Activated CD8-positive, alpha-beta memory T cell treated with anti-CD3 and anti-CD28 coated beads, Interleukin-2, amount 50 U/mL, for 48 hours (primary cell): ENCODE measurements at regions not wholly inside any gene's neighbourhood (a gene's known extent, or its start where the extent isn't known, plus 50 kb on each side); places are given as distances from the start of the nearest gene placed in this dataset.

ENCODE experiments used
- DNase-seq: peaks from one replicate; pipeline ENCODE4 v3.0.0-alpha.2; 2020

GRCh38 chr1:81242103-81242502 lies 558.6 kb upstream of the ADGRL2 start:
- DNase-seq: no peak

DNA sequence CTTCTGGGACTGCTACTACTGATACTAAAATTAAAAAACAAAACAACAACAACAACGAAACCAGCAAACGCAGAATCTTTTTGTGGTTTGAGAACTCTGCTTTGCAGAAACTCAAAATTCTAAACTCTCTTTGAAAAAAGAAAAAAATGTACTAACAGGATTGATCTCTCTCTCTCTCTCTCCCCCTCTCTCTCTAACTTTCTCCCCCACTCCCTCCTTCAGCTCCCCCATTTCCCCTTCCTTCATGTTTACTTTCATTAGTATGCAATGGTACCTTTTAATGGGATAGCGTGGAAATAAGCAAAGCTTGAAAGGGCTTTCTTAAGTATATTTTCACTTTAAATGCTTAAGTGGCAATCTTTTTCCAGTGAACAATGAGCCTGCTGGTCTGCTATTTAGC lies 562.6 kb upstream of the ADGRL2 start:
- DNase-seq: no peak

DNA sequence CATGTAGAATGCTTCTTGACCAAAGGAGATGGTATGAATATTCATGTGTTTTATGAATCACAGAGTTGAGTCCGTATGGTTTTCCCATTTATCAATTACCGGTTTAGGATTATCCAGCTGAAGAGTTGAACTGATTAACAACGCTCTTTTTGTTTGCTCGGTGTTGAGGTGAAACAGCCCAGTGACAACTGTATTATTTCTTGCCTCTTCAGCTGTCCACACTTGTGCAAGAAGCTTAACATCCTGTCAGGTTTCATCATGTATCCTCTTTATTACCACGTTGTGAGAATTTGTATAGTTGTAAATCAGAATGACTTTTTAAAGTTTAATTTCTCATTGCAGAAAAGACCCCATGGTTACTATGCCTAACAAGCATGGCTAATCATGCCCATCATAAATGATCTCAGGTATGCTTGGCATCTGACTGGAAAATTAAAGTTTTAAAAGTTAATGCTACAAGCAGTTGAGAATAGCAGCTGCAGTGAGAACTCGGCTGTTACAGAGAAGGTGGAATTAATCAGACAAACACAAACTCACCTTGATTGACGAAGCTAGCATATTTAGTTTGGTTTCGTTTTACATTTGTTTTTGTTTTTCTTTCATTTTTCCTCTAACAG lies 563.2 kb upstream of the ADGRL2 start:
- DNase-seq: no peak

- DNase-seq: no peak
Measured at GRCh38 chr1:81234237-81234636, 566.5 kb upstream of the ADGRL2 start.

DNA sequence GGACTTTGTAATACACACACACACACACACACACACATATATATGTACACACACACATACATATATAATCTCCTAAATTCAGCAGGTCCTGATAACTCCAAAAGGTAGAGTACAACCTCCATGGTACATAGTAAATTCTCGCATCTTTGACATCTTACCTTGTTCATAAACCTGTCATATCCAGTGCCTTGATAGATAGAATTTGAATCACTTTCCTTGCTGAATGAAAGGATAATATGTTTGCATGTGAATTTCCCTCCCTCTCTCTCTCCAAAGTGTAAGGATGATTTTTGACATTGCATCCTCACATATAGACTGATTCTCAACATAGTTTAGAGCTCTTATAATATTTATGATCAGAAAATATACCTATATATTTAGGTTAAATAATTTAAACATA lies 567.1 kb upstream of the ADGRL2 start:
- no peak for DNase-seq

DNA sequence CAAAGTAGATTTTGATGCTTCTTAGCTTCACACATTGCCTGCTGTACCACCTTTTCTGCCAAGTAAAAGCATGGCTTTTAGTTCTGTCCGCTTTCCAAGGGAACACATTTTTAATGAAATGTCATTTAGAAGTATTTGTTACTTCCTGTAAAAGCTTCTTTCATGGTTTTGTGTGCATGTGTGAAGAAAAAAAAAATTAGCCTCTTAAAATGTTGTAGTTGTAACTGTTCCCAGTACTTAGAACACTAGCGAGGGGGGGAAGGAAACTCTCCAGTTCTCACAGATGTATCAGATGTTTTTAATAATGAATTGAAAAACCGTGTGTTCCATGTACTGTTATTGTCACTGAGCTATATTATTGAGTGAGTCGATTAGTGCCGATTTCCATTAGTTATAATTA lies 568.3 kb upstream of the ADGRL2 start:
- DNase-seq: no peak

- no peak for DNase-seq
Measured at GRCh38 chr1:81231729-81232038, 569.0 kb upstream of the ADGRL2 start.

GRCh38 chr1:81230983-81231728 lies 569.6 kb upstream of the ADGRL2 start:
- DNase-seq: no peak

GRCh38 chr1:81228926-81229325 lies 571.8 kb upstream of the ADGRL2 start:
- DNase-seq: no peak

DNA sequence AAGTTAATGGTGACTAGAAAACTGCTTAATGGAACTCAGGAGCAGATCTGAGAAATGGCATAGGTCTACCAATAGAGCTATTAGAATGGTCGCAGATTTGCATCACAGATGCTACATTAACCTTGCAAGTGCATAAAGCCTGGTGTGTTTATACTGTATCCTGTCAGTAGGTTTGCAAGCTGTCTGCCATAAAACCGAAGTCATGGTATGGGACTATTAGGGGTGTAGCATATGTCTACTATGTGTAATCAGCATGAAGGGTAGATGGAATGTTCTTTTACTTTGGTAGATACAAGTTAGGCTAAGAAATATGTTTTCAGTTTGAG lies 574.2 kb upstream of the ADGRL2 start:
- no peak for DNase-seq

DNA sequence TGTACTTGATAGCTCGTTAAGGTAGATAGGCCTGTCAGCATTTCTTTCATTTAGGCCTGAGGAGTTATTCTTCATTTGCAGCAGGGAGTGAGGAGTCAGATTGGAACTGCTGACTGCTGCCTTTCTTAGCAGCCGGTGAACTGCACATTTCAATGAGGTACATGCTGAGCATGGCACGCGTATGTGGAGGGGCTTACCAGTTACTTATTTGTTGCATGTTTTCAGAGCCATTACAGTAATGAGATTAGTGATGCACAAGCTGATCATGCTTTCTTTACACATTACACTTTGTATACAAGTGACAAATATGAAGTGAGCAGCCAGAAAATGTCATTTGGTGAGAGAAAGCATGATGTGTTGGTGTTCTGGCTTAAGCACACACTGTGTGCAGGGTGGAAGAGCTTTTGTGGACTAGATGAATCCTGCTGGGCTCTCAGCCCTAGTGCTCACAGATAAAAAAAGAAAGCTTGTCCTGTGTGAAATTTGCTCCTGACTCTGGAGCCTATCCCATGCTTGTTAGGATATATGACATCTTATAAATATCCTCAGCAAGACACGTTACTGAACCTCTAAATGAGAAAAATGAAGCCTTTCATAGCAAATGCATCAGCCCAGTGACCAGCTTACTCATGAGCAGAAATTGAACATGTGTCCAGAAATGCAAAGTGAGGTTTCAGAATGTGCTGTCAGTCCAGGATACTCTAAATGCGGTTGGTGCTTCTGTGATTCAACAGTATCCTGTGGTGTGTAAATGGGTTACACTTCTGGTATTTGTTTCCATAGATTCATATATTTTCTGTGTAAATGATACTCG lies 574.7 kb upstream of the ADGRL2 start:
- no peak for DNase-seq

GRCh38 chr1:81224222-81224621 lies 576.5 kb upstream of the ADGRL2 start:
- DNase-seq: no peak

GRCh38 chr1:81221564-81221963 lies 579.2 kb upstream of the ADGRL2 start:
- no peak for DNase-seq

DNA sequence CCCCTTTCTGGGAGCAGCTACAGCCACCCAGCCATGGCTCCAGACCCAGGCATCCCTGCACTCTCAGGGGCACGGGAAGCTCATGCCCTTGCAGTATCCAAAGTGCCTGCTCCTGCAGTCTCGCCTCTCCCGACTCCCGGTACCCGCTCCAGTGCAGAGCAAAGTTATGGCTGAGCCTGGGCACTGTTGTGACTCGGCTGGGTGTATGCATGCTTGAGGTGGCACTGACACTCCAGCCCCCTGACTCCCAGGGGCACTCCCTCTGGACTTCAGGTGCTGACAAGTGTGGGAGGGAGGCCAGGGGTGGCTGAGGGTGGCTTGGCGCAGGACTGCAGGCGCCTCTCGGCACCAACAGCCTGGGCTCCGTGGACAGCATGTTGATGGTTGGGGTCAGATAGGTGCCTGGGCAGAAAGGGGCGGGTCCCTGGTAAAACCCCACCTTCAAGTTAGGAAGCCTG lies 580.1 kb upstream of the ADGRL2 start:
- no peak for DNase-seq

DNA sequence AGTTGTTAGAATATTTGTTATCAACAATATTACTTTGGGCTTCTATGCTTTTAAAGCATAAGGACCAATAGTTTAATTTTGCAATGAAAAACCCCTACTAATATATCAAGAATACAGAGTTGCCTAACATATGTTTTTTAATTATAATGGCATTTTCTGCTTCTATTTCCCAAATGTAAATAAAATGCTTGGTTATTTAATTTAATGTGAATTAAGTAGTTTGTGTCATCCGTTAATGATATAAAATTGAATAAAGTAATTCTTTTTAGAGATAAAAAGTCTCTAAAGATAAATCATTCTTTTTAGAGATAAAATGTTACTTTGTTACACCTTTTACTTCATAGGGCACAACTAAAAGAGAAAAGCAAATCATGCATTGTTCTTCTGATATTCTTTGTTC lies 583.7 kb upstream of the ADGRL2 start:
- DNase-seq: no peak

GRCh38 chr1:81213279-81213678 lies 587.5 kb upstream of the ADGRL2 start:
- no peak for DNase-seq

DNA sequence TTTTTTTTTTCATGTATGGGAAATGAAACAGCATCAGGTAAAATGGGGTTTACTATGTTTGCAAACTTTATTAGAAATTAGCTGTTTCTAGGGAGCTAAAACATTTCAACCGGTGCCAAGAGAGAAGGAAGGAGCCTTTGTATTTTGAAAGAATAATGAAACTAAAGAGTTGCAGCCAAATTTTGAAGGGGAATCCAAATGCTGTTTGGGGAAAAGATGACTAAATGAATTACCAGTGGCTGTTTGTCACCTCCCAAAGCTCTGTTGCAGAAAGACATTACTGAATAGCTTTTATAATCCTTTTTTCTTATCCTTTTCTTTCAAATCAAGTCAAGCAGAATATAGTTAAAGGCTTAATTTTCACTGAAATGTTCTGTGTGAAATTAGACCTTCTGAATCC lies 591.3 kb upstream of the ADGRL2 start:
- DNase-seq: no peak

DNA sequence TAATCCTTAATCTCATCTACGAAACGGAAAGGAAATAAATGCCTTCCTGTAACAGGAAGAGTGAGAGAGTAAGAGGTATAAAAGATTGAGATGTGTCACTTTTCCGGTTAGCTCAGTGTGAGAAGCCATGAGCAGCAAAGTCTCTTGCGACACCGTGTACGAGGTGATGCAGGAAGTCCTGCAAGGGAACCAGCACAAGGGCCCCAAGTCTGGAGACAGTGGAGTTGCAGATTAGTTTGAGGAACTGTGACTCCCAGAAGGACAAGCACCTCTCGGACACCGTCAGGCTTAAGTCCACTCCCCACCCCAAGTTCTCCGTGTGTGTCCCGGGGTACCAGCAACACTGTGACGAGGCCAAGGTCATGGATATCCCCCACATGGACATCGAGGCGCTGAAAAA lies 592.3 kb upstream of the ADGRL2 start:
- no peak for DNase-seq

DNA sequence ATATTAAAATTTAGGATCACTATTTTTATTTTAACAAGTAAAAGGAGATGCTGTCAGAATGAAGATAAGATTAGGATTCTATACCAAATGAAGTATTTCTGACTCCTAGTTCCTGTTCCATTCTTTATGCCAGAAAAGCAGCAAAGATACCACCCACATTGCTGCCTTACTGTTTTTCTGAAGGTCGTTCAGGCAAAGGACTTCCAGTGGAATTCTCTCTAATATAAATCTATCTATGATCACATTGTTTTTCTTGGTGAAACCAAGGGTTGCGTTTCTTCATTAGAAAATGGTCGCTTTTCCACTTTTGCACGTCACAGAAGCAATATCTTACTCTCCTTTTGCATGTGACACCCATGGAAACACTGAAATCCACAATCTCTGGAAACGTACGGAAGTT lies 594.8 kb upstream of the ADGRL2 start:
- no peak for DNase-seq

DNA sequence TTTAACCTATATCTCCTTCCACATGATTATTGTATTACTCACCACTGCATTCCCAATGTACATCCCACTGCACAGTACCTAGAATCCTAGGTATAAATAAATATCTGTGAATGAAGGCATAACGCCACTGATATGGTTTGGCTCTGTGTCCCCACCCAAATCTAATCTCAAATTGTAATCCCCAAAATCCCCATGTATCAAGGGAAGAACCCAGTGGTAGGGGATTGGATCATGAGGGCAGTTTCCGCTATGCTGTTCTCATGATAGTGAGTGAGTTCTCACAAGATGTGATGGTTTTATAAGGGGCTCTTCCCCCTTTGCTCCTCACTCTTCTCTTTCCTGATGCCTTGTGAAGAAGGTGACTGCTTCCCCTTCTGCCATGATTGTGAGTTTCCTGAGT lies 599.0 kb upstream of the ADGRL2 start:
- DNase-seq: no peak

- no peak for DNase-seq
Measured at GRCh38 chr1:81197591-81197990, 603.1 kb upstream of the ADGRL2 start.

- no peak for DNase-seq
Measured at GRCh38 chr1:81192647-81193642, 607.8 kb upstream of the ADGRL2 start.

DNA sequence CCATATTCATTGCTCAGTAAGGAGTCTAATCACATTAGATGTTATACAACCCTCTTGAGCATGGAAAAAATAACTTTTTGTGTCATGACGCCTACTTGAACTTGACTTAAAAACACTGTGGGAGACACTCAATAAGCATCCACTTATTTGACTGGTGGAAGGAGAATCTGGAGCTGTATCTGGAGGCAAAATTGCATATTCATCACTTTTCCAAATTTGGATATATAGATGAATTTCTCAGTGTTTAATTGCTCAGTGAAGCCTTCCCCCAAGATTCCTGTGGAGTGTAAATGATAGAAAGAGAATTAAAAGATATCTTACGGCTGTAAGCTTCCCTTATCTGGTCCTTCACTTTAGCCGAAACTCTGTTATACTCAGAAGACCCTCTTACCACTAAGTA lies 610.7 kb upstream of the ADGRL2 start:
- DNase-seq: no peak
